GM20000 (cell line): ENCODE measurements at regions not wholly inside any gene's neighbourhood (a gene's known extent, or its start where the extent isn't known, plus 50 kb on each side); places are given as distances from the start of the nearest gene placed in this dataset.

Experiments used
- DNase-seq: peaks from one replicate; pipeline ENCODE4 v3.0.0; 2012; ENCODE audit warnings: low spot score
- CTCF ChIP-seq: IDR thresholded peaks from 2 replicates; pipeline ENCODE4 v1.5.1; 2012; ENCODE audit warnings: mild to moderate bottlenecking, control low read depth; ENCODE audit errors: extremely low read depth, missing control alignments

GRCh38 chr13:105552078-105552477 is 983.4 kb downstream of the EFNB2 start:
- TF ChIP-seq CTCF, result no peak
- no peak for DNase-seq

GRCh38 chr13:105547851-105548250 is 987.6 kb downstream of the EFNB2 start:
- TF ChIP-seq CTCF, result no peak
- no peak for DNase-seq

- no peak for TF ChIP-seq CTCF
- DNase-seq, result no peak
Observed at GRCh38 chr13:105545811-105546210, 989.7 kb downstream of the EFNB2 start.

- DNase-seq, result no peak
- no peak for TF ChIP-seq CTCF
Observed at GRCh38 chr13:105543742-105544141, 991.7 kb downstream of the EFNB2 start.

- DNase-seq, result no peak
- no peak for TF ChIP-seq CTCF
Observed at GRCh38 chr13:105541565-105541964, 993.9 kb downstream of the EFNB2 start.

GRCh38 chr13:105538346-105538745 is 997.1 kb downstream of the EFNB2 start:
- DNase-seq, result no peak
- TF ChIP-seq CTCF, result no peak

GRCh38 chr13:105537113-105537512 is 998.3 kb downstream of the EFNB2 start:
- DNase-seq, result no peak
- no peak for TF ChIP-seq CTCF

- no peak for DNase-seq
- TF ChIP-seq CTCF, result no peak
Observed at GRCh38 chr13:105530468-105530867, 1005.0 kb downstream of the EFNB2 start.
